ENCODE measurements at regions not wholly inside any gene's neighbourhood (a gene's known extent, or its start where the extent isn't known, plus 50 kb on each side); places are given as distances from the start of the nearest gene placed in this dataset.

GRCh38 chr9:27664121-27664779 lies 91.0 kb upstream of the C9orf72 start:
- DNase-seq (ENCODE audit: low spot score in 2 of 2): no peak
- intact Hi-C loops (cut with DNase I; ENCODE audit: low total_unique reads): no loop called here
- 74 to 75% methylated on average over 7 of the region's 7 CpGs for WGBS, 2 donors
- H3K4me3 ChIP-seq (ENCODE audit: low read depth, poor library complexity, severe bottlenecking): no peak overlapping the region
- no peak for TF ChIP-seq CTCF (IDR thresholded peaks at IDR 0.05)
- no peak for TF ChIP-seq POLR2A (IDR thresholded peaks at IDR 0.05)

- 57 to 65% methylated on average over 6 of the region's 6 CpGs for WGBS, 2 donors
- DNase-seq (ENCODE audit: low spot score in 2 of 2): no peak
- H3K4me3 ChIP-seq (ENCODE audit: low read depth, poor library complexity, severe bottlenecking): no peak overlapping the region
- TF ChIP-seq POLR2A (IDR thresholded peaks at IDR 0.05): no peak
- TF ChIP-seq CTCF (IDR thresholded peaks at IDR 0.05): no peak
- intact Hi-C loops (cut with DNase I; ENCODE audit: low total_unique reads): no loop called here
Observed at GRCh38 chr9:27665136-27665535, 91.9 kb upstream of the C9orf72 start.

- DNase-seq (ENCODE audit: low spot score in 2 of 2): no peak
- no peak overlapping the region for H3K4me3 ChIP-seq (ENCODE audit: low read depth, poor library complexity, severe bottlenecking)
- intact Hi-C loops (cut with DNase I; ENCODE audit: low total_unique reads): no loop called here
- TF ChIP-seq CTCF (IDR thresholded peaks at IDR 0.05) (no peak), POLR2A (IDR thresholded peaks at IDR 0.05) (no peak)
Observed at GRCh38 chr9:27668280-27668679, 95.0 kb upstream of the C9orf72 start.

- 53 to 56% methylated on average over 5 of the region's 5 CpGs for WGBS, 2 donors
- H3K4me3 ChIP-seq (ENCODE audit: low read depth, poor library complexity, severe bottlenecking): no peak overlapping the region
- DNase-seq (ENCODE audit: low spot score in 2 of 2): no peak
- no peak for TF ChIP-seq POLR2A (IDR thresholded peaks at IDR 0.05)
- no peak for TF ChIP-seq CTCF (IDR thresholded peaks at IDR 0.05)
- intact Hi-C loops (cut with DNase I; ENCODE audit: low total_unique reads): no loop called here
Observed at GRCh38 chr9:27671636-27672035, 98.4 kb upstream of the C9orf72 start.

- no peak overlapping the region for H3K4me3 ChIP-seq (ENCODE audit: low read depth, poor library complexity, severe bottlenecking)
- intact Hi-C loops (cut with DNase I; ENCODE audit: low total_unique reads): no loop called here
- TF ChIP-seq POLR2A (IDR thresholded peaks at IDR 0.05): no peak
- TF ChIP-seq CTCF (IDR thresholded peaks at IDR 0.05): no peak
- DNase-seq (ENCODE audit: low spot score in 2 of 2): no peak
- 80 to 81% methylated on average over 3 of the region's 3 CpGs for WGBS, 2 donors
Observed at GRCh38 chr9:27672718-27673117, 99.4 kb upstream of the C9orf72 start.

GRCh38 chr9:27673641-27674040 lies 100.4 kb upstream of the C9orf72 start:
- no peak overlapping the region for H3K4me3 ChIP-seq (ENCODE audit: low read depth, poor library complexity, severe bottlenecking)
- TF ChIP-seq CTCF (IDR thresholded peaks at IDR 0.05) (no peak), POLR2A (IDR thresholded peaks at IDR 0.05) (no peak)
- intact Hi-C loops (cut with DNase I; ENCODE audit: low total_unique reads): no loop called here
- no peak for DNase-seq (ENCODE audit: low spot score in 2 of 2)
- 60 to 66% methylated on average over 3 of the region's 3 CpGs for WGBS, 2 donors

Data from lower leg skin (tissue), 4 donors.